ENCODE measurements at regions not wholly inside any gene's neighbourhood (a gene's known extent, or its start where the extent isn't known, plus 50 kb on each side); places are given as distances from the start of the nearest gene placed in this dataset.

GRCh38 chr13:70380809-70381208 lies 272.6 kb upstream of the KLHL1 start:
- TF ChIP-seq POLR2A (IDR thresholded peaks at IDR 0.05): no peak
- TF ChIP-seq CTCF (IDR thresholded peaks at IDR 0.05): no peak

Data from tibial nerve (tissue), 3 donors.